ENCODE measurements at regions not wholly inside any gene's neighbourhood (a gene's known extent, or its start where the extent isn't known, plus 50 kb on each side); places are given as distances from the start of the nearest gene placed in this dataset.

DNA sequence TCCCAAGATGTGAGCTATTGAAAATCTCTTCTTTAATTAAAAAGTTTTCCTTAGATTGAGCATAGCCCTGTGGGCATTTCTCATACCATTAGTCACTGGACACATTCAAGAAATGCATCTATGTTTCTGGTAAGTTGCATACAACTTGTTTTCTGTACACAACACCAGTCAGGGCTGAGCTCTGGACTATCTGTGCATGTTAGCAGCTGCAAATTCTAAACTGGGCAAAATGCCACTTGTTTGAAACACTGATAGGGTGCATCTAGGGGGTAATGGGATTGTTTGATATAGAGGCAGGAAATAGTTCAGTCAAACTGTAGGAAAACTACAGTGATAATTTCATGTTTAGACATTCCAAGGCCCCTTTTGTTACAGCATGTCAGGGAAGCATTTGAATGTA, 145.6 kb upstream of the NPY start:
- no peak for TF ChIP-seq EP300 (IDR thresholded peaks at IDR 0.05; ENCODE audit: low read depth)
- TF ChIP-seq, protein P1, sequence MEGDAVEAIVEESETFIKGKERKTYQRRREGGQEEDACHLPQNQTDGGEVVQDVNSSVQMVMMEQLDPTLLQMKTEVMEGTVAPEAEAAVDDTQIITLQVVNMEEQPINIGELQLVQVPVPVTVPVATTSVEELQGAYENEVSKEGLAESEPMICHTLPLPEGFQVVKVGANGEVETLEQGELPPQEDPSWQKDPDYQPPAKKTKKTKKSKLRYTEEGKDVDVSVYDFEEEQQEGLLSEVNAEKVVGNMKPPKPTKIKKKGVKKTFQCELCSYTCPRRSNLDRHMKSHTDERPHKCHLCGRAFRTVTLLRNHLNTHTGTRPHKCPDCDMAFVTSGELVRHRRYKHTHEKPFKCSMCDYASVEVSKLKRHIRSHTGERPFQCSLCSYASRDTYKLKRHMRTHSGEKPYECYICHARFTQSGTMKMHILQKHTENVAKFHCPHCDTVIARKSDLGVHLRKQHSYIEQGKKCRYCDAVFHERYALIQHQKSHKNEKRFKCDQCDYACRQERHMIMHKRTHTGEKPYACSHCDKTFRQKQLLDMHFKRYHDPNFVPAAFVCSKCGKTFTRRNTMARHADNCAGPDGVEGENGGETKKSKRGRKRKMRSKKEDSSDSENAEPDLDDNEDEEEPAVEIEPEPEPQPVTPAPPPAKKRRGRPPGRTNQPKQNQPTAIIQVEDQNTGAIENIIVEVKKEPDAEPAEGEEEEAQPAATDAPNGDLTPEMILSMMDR (IDR thresholded peaks at IDR 0.05) = no peak
- TF ChIP-seq POLR2AphosphoS5 (IDR thresholded peaks at IDR 0.05) = no peak

Measured in transverse colon (tissue), 4 donors.